Smooth muscle cell (in vitro differentiated cells): ENCODE measurements at regions not wholly inside any gene's neighbourhood (a gene's known extent, or its start where the extent isn't known, plus 50 kb on each side); places are given as distances from the start of the nearest gene placed in this dataset.

Source experiments
- DNase-seq: peaks from one replicate; lab custom pipeline; 2025; ENCODE audit not compliant: unreplicated experiment; lab: John Stamatoyannopoulos, UW
- H2AFZ ChIP-seq: fragments of 200-600 bp; sonication (generic); 2 replicates; pipeline ENCODE4 v1.6.0; 2016; ENCODE audit warnings: antibody characterized with exemption, low read depth, mild to moderate bottlenecking
- H3F3A ChIP-seq: fragments of 200-600 bp; sonication (generic); 2 replicates; pipeline ENCODE4 v1.6.0; 2017; ENCODE audit warnings: antibody characterized with exemption, low read depth
- H3K27ac ChIP-seq: fragments of 200-600 bp; sonication (generic); 2 replicates; pipeline ENCODE4 v1.5.1; 2016; ENCODE audit warnings: low read depth, mild to moderate bottlenecking
- H3K27me3 ChIP-seq: fragments of 200-600 bp; sonication (generic); 2 replicates; pipeline ENCODE4 v1.6.1; 2016; ENCODE audit warnings: low read depth, mild to moderate bottlenecking
- H3K36me3 ChIP-seq: fragments of 200-600 bp; sonication (generic); 2 replicates; pipeline ENCODE4 v1.5.1; 2016; ENCODE audit warnings: low read depth
- H3K4me1 ChIP-seq: fragments of 200-600 bp; sonication (generic); 2 replicates; pipeline ENCODE4 v1.5.1; 2016; ENCODE audit warnings: low read depth
- H3K4me2 ChIP-seq: fragments of 200-600 bp; sonication (generic); 2 replicates; pipeline ENCODE4 v1.6.0; 2016; ENCODE audit warnings: mild to moderate bottlenecking
- H3K4me3 ChIP-seq: fragments of 200-600 bp; sonication (generic); 2 replicates; pipeline ENCODE4 v1.5.1; 2016; ENCODE audit warnings: mild to moderate bottlenecking
- H3K79me2 ChIP-seq: fragments of 200-600 bp; sonication (generic); 2 replicates; pipeline ENCODE4 v1.6.0; 2016; ENCODE audit warnings: low read depth, mild to moderate bottlenecking
- H3K9ac ChIP-seq: fragments of 200-600 bp; sonication (generic); 2 replicates; pipeline ENCODE4 v1.6.0; 2016; ENCODE audit warnings: low read depth
- H3K9me3 ChIP-seq: fragments of 200-600 bp; sonication (generic); replicated peaks from 2 replicates; pipeline ENCODE4 v1.5.1; 2016; ENCODE audit warnings: low read depth
- H4K20me1 ChIP-seq: fragments of 200-600 bp; sonication (generic); 2 replicates; pipeline ENCODE4 v1.6.0; 2016; ENCODE audit warnings: low read depth
- WGBS: methylation state at CpG from one replicate; pipeline ENCODE4 v1.1.7; 2016; ENCODE audit warnings: low lambda C conversion rate; 5-methylcytosine and 5-hydroxymethylcytosine counted together
- TF ChIP-seq, protein P1 (sequence below): fragments of 200-600 bp; sonication (generic); IDR thresholded peaks from 2 replicates; pipeline ENCODE4 v1.5.1; 2017; ENCODE audit warnings: borderline replicate concordance, mild to moderate bottlenecking, antibody characterized with exemption; ENCODE audit not compliant: insufficient read depth, poor library complexity, severe bottlenecking

DNA sequence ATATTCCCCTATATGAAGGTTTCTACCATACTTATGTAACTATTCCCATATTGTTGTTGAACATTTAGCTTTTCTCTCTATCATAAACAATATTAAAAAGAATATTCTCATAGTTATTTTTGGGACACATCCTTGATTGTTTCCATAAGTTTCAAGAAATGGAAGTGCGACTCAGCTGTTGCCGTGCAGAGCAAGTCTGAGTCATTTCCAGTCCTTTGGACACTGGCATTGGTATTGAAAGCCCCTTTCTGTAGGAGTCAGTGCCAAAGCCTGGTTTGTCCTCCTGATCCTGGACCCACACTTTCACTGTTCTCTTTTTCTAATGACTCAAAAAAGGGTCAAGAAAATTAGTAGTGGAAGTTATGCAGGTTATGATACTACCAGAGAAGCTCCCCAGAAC is 108.3 kb upstream of the DIAPH2 start:
- Histone ChIP-seq H3F3A (no peaks in the 10 kb centered on the region), H3K27ac (no peak overlapping the region), H3K79me2 (no peaks in the 10 kb centered on the region), H2AFZ (no peak overlapping the region), H3K4me1 (no peaks in the 10 kb centered on the region), H4K20me1 (no peaks in the 10 kb centered on the region), H3K4me2 (no peak overlapping the region), H3K9me3 (no peaks in the 10 kb centered on the region), H3K9ac (no peak overlapping the region), H3K27me3 (no peaks in the 10 kb centered on the region), H3K4me3 (no peak overlapping the region), H3K36me3 (no peaks in the 10 kb centered on the region)
- WGBS: 58% methylated on average over 2 of the region's 2 CpGs
- DNase-seq: no peak
- TF ChIP-seq, protein P1, sequence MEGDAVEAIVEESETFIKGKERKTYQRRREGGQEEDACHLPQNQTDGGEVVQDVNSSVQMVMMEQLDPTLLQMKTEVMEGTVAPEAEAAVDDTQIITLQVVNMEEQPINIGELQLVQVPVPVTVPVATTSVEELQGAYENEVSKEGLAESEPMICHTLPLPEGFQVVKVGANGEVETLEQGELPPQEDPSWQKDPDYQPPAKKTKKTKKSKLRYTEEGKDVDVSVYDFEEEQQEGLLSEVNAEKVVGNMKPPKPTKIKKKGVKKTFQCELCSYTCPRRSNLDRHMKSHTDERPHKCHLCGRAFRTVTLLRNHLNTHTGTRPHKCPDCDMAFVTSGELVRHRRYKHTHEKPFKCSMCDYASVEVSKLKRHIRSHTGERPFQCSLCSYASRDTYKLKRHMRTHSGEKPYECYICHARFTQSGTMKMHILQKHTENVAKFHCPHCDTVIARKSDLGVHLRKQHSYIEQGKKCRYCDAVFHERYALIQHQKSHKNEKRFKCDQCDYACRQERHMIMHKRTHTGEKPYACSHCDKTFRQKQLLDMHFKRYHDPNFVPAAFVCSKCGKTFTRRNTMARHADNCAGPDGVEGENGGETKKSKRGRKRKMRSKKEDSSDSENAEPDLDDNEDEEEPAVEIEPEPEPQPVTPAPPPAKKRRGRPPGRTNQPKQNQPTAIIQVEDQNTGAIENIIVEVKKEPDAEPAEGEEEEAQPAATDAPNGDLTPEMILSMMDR: no peak

DNA sequence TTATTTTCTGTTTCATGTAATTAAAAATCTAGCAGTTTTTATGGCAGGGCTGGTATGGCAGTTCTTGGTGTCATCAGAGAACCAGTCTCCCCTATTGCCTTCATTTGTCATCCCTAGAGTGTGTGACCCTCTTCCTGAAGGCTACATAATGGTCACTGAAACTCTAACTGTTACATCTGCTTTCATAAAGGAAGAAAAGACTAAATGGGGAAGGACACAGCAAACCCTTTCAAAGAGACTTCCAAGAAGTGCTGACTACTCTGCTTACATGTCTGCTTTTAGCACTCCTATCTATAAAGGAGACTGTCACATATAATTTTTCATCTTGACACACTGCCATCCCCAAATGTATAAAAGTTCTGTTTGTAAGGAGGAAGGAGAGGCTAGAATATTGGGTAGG is 105.9 kb upstream of the DIAPH2 start:
- no peak overlapping the region for H3K9ac ChIP-seq
- H3K79me2 ChIP-seq: no peaks in the 10 kb centered on the region
- TF ChIP-seq, protein P1: no peak
- H4K20me1 ChIP-seq: no peaks in the 10 kb centered on the region
- H3K4me2 ChIP-seq: no peak overlapping the region
- no peaks in the 10 kb centered on the region for H3K4me1 ChIP-seq
- no peak overlapping the region for H3K27ac ChIP-seq
- H3K4me3 ChIP-seq: no peak overlapping the region
- H3K27me3 ChIP-seq: no peaks in the 10 kb centered on the region
- no peak for DNase-seq
- no peaks in the 10 kb centered on the region for H3K9me3 ChIP-seq
- H3F3A ChIP-seq: no peaks in the 10 kb centered on the region
- H2AFZ ChIP-seq: no peak overlapping the region
- H3K36me3 ChIP-seq: no peaks in the 10 kb centered on the region

DNA sequence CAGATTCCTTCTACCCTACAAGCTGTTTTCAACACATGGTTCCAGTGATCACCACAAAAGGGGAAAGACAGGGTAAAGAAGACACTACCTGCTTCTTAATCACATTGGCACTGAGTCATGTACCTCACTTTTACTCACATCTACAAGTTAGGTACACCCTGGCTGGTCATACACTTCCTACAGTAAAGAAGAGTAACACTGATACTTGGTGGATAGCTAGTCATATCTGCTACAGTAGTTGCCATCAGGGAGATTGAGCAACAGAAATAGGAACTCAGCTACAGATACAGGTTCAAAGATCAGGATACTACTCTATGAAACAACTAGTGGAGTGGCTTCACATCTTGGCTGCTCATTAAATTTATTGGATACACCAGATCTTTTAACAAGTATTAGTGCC is 105.4 kb upstream of the DIAPH2 start:
- H3K27ac ChIP-seq: no peak overlapping the region
- H3K4me1 ChIP-seq: no peaks in the 10 kb centered on the region
- no peaks in the 10 kb centered on the region for H3K79me2 ChIP-seq

GRCh38 chrX:96590403-96590802 is 94.2 kb upstream of the DIAPH2 start:
- no peaks in the 10 kb centered on the region for H3K4me1 ChIP-seq
- no peak overlapping the region for H3K4me3 ChIP-seq
- no peaks in the 10 kb centered on the region for H4K20me1 ChIP-seq
- WGBS: 84% methylated on average over 2 of the region's 2 CpGs
- TF ChIP-seq, protein P1: no peak
- H3K9ac ChIP-seq: no peak overlapping the region
- DNase-seq: no peak
- H3K4me2 ChIP-seq: no peak overlapping the region
- no peaks in the 10 kb centered on the region for H3K79me2 ChIP-seq
- H3K27ac ChIP-seq: no peak overlapping the region
- H3F3A ChIP-seq: no peaks in the 10 kb centered on the region
- H2AFZ ChIP-seq: no peak overlapping the region
- H3K36me3 ChIP-seq: no peaks in the 10 kb centered on the region
- H3K27me3 ChIP-seq: no peaks in the 10 kb centered on the region
- H3K9me3 ChIP-seq: no peaks in the 10 kb centered on the region

More for the DNA sequence above, 105.4 kb upstream of the DIAPH2 start:
- Histone ChIP-seq H3K27me3 (no peaks in the 10 kb centered on the region), H3F3A (no peaks in the 10 kb centered on the region), H2AFZ (no peak overlapping the region), H3K4me2 (no peak overlapping the region), H3K36me3 (no peaks in the 10 kb centered on the region), H4K20me1 (no peaks in the 10 kb centered on the region), H3K4me3 (no peak overlapping the region), H3K9ac (no peak overlapping the region), H3K9me3 (no peaks in the 10 kb centered on the region)
- TF ChIP-seq, protein P1: no peak
- no peak for DNase-seq
